PC-9 (cell line): ENCODE measurements at regions not wholly inside any gene's neighbourhood (a gene's known extent, or its start where the extent isn't known, plus 50 kb on each side); places are given as distances from the start of the nearest gene placed in this dataset.

Experiments
- EZH2 ChIP-seq: fragments of 200-600 bp; sonication (generic); IDR thresholded peaks from 2 replicates; pipeline ENCODE4 v1.8.0; 2017; ENCODE audit warnings: antibody characterized with exemption, low read depth
- TF ChIP-seq, protein P1 (sequence below): fragments of 200-600 bp; sonication (generic); conservative IDR thresholded peaks from 2 replicates; pipeline ENCODE4 v1.6.1; 2017; ENCODE audit warnings: mixed run types, antibody characterized with exemption, mild to moderate bottlenecking, moderate library complexity

DNA sequence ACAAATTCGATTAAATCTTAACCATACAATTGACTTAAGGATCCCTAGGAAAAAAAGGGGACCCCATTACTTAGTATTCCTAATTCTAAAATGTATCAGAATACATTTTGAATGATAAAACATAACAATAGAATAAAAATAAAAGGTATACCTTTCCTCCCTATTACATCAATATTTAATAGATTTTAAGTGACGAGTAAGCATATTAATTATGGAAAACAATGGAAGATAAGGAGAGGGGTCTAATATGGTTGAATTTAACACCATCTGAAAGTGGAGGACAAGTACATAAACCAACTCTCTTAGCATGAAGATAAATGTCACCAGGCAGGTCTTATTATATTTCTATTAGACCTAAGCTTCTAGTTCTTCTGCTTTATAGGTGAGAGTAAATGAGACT, 232.1 kb downstream of the HAO1 start:
- TF ChIP-seq, protein P1, sequence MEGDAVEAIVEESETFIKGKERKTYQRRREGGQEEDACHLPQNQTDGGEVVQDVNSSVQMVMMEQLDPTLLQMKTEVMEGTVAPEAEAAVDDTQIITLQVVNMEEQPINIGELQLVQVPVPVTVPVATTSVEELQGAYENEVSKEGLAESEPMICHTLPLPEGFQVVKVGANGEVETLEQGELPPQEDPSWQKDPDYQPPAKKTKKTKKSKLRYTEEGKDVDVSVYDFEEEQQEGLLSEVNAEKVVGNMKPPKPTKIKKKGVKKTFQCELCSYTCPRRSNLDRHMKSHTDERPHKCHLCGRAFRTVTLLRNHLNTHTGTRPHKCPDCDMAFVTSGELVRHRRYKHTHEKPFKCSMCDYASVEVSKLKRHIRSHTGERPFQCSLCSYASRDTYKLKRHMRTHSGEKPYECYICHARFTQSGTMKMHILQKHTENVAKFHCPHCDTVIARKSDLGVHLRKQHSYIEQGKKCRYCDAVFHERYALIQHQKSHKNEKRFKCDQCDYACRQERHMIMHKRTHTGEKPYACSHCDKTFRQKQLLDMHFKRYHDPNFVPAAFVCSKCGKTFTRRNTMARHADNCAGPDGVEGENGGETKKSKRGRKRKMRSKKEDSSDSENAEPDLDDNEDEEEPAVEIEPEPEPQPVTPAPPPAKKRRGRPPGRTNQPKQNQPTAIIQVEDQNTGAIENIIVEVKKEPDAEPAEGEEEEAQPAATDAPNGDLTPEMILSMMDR: no peak
- TF ChIP-seq EZH2: no peak
